ENCODE measurements at regions not wholly inside any gene's neighbourhood (a gene's known extent, or its start where the extent isn't known, plus 50 kb on each side); places are given as distances from the start of the nearest gene placed in this dataset.

- H3K4me3 ChIP-seq (ENCODE audit: low read depth, poor library complexity, severe bottlenecking), result no peak overlapping the region
- TF ChIP-seq POLR2A (IDR thresholded peaks at IDR 0.05), result no peak
- TF ChIP-seq CTCF (IDR thresholded peaks at IDR 0.05), result no peak
- WGBS, 2 donors, result 74 to 76% methylated on average over 2 of the region's 2 CpGs
- intact Hi-C loops (cut with DNase I; ENCODE audit: low total_unique reads), result no loop called here
- DNase-seq (ENCODE audit: low spot score in 2 of 2), result no peak
These were observed 1242.6 kb downstream of the CNTNAP5 start for GRCh38 chr2:125267683-125268082.

- DNase-seq (ENCODE audit: low spot score in 2 of 2), result no peak
- 37 to 53% methylated on average over 1 of the region's 1 CpG for WGBS, 2 donors
- TF ChIP-seq POLR2A (IDR thresholded peaks at IDR 0.05) (no peak), CTCF (IDR thresholded peaks at IDR 0.05) (no peak)
- intact Hi-C loops (cut with DNase I; ENCODE audit: low total_unique reads), result no loop called here
- no peak overlapping the region for H3K4me3 ChIP-seq (ENCODE audit: low read depth, poor library complexity, severe bottlenecking)
These were observed 1247.6 kb downstream of the CNTNAP5 start for GRCh38 chr2:125272651-125273050.

- H3K4me3 ChIP-seq (ENCODE audit: low read depth, poor library complexity, severe bottlenecking), result no peak overlapping the region
- TF ChIP-seq POLR2A (IDR thresholded peaks at IDR 0.05), result no peak
- TF ChIP-seq CTCF (IDR thresholded peaks at IDR 0.05), result no peak
- intact Hi-C loops (cut with DNase I; ENCODE audit: low total_unique reads), result no loop called here
- no peak for DNase-seq (ENCODE audit: low spot score in 2 of 2)
- WGBS, 2 donors, result 82 to 86% methylated on average over 4 of the region's 4 CpGs
These were observed 1249.6 kb downstream of the CNTNAP5 start for GRCh38 chr2:125274718-125275117.

- TF ChIP-seq CTCF (IDR thresholded peaks at IDR 0.05) (no peak), POLR2A (IDR thresholded peaks at IDR 0.05) (no peak)
- no peak overlapping the region for H3K4me3 ChIP-seq (ENCODE audit: low read depth, poor library complexity, severe bottlenecking)
- intact Hi-C loops (cut with DNase I; ENCODE audit: low total_unique reads), result no loop called here
- no peak for DNase-seq (ENCODE audit: low spot score in 2 of 2)
- 40 to 41% methylated on average over 2 of the region's 2 CpGs for WGBS, 2 donors
These were observed 1255.2 kb downstream of the CNTNAP5 start for GRCh38 chr2:125280265-125280664.

- no peak for DNase-seq (ENCODE audit: low spot score in 2 of 2)
- WGBS, 2 donors, result 85 to 89% methylated on average over 1 of the region's 1 CpG
- intact Hi-C loops (cut with DNase I; ENCODE audit: low total_unique reads), result no loop called here
- no peak overlapping the region for H3K4me3 ChIP-seq (ENCODE audit: low read depth, poor library complexity, severe bottlenecking)
- TF ChIP-seq CTCF (IDR thresholded peaks at IDR 0.05), result no peak
- no peak for TF ChIP-seq POLR2A (IDR thresholded peaks at IDR 0.05)
These were observed 1256.2 kb downstream of the CNTNAP5 start for GRCh38 chr2:125281242-125281641.

- 73 to 77% methylated on average over 5 of the region's 5 CpGs for WGBS, 2 donors
- intact Hi-C loops (cut with DNase I; ENCODE audit: low total_unique reads), result no loop called here
- TF ChIP-seq POLR2A (IDR thresholded peaks at IDR 0.05) (no peak), CTCF (IDR thresholded peaks at IDR 0.05) (no peak)
These were observed 1271.7 kb downstream of the CNTNAP5 start for GRCh38 chr2:125296742-125297141.

More at GRCh38 chr2:125296742-125297141, 1271.7 kb downstream of the CNTNAP5 start:
- DNase-seq (ENCODE audit: low spot score in 2 of 2), result no peak
- H3K4me3 ChIP-seq (ENCODE audit: low read depth, poor library complexity, severe bottlenecking), result no peak overlapping the region

Measured in lower leg skin (tissue), 4 donors.